HG03135 (cell line): ENCODE measurements at regions not wholly inside any gene's neighbourhood (a gene's known extent, or its start where the extent isn't known, plus 50 kb on each side); places are given as distances from the start of the nearest gene placed in this dataset.
"Not testable (repeated sequence)": the region's sequence is repeated elsewhere in the genome, so short reads cannot be mapped to it uniquely, and the experiment has no call there.

Experiments
- ATAC-seq: cut with Tn5 transposase; IDR thresholded peaks from one replicate; pipeline ENCODE4 v1.9.1; 2021; ENCODE audit warnings: mild to moderate bottlenecking, moderate library complexity; ENCODE audit not compliant: unreplicated experiment

- ATAC-seq = no peak
Measured at GRCh38 chr13:97716746-97717145, 236.7 kb upstream of the IPO5 start.

DNA sequence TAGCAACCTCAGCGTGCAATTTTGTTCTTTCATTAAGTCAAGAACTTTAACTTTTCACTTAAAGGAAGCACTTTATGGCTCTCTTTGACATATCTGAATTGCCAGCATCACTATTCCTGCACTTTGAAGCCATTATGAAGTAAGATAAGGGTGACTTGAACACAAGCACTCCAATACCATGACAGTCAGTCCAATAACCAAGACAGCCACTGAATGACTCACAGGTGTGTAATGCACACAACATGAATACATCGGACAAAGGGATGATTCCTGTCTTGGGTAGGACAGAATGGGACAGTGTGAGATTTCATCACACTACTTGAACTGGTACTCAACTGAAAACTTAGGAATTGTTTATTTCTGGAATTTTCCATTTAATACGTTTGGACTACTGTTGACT lies 233.7 kb upstream of the IPO5 start:
- no peak for ATAC-seq

DNA sequence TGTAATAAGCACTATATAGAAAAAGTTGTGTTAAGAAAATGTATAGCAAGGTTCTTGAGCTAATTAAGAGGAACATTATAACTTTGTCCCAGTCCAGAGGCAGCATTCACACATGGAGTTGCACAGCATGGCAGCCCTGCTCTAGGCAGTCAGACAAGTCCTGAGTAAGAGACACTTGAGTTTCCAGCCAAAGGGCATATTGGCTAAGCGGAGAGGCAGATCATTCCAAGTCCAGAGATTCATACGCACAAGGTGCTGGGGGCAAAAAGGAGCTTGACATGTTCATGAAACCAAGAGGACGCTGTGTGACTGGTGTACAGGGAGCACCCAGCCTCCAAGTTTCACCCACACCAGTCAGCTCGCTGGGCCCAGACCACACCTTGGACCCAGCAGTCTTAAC lies 232.6 kb upstream of the IPO5 start:
- no peak for ATAC-seq

DNA sequence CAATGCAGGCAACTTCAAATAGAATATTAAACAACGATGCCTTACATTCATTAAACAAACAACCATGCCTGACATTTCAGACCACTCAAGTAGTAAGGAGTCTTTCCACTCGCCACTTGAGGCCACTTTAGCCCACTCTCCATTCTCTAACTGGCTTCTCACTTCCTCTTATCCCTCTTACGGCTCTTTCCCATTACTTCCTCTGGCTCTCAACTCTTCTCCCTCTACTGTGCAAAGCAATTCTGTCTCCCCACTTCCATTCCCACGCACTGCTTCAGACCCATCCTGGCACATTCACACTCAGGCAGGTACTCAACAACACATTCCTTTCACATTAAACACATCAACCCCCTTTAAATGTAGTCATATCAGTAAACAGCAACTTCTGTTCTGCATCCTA lies 229.8 kb upstream of the IPO5 start:
- ATAC-seq = no peak

- no peak for ATAC-seq
Measured at GRCh38 chr13:97724450-97724849, 229.0 kb upstream of the IPO5 start.

GRCh38 chr13:97726664-97727280 lies 226.7 kb upstream of the IPO5 start:
- ATAC-seq = no peak

DNA sequence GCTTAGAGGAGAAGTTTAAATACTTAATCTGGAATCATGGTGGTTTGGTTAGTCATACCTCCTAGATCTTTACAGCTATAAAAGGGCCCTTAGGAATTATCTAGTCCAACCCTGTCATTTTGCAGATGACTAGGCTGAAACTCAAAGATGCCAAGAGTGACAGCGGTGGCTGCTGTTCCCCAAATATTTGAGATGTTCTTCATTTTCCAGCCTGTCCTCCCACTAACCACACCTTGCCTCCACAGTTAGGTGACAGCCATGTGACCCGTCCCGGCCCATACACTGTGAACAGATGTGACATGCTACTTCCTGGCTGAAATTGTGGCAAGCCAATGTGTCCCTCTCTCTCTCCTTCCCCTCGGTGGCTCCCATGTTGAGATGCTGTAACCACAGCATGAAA lies 225.5 kb upstream of the IPO5 start:
- ATAC-seq = no peak

- no peak for ATAC-seq
Measured at GRCh38 chr13:97736436-97736835, 217.0 kb upstream of the IPO5 start.

GRCh38 chr13:97742084-97742483 lies 211.4 kb upstream of the IPO5 start:
- no peak for ATAC-seq

- ATAC-seq = no peak
Measured at GRCh38 chr13:97743938-97744337, 209.5 kb upstream of the IPO5 start.

- ATAC-seq = no peak
Measured at GRCh38 chr13:97746649-97747048, 206.8 kb upstream of the IPO5 start.

- ATAC-seq = no peak
Measured at GRCh38 chr13:97749174-97749573, 204.3 kb upstream of the IPO5 start.

- ATAC-seq = no peak
Measured at GRCh38 chr13:97751477-97751876, 202.0 kb upstream of the IPO5 start.

DNA sequence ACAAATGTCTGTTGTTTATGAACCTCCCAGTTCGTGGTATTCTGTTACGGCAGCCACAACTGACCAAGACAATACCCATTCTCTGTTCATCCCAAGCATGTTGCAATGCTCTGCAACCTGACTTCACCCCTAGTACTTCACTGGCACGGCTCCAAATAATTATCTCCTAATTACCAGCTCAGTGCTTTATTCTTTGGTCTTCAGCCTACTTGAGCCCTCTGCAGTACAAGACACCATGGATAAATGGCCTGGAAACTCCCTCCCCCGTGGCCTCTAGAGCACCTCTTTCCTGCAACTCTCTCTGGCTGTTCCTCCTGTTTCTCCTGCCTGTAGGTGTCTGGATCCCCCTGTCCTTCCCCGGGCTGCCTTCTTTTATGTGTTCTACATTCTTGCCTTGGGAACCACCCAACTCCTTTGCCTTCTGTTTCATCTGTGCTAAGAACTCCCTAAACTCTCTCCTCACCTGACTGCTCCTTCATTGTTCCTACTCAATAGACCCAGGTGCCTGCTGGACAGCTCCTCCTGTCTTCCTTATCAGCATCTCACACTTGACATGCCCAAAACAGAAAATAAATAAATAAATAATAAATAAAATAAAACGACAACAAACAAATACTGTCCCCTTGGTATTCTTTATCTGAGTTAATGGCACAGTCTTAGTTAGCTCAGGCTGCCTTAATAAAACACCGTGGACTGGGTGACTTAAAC lies 200.4 kb upstream of the IPO5 start:
- ATAC-seq = no peak

DNA sequence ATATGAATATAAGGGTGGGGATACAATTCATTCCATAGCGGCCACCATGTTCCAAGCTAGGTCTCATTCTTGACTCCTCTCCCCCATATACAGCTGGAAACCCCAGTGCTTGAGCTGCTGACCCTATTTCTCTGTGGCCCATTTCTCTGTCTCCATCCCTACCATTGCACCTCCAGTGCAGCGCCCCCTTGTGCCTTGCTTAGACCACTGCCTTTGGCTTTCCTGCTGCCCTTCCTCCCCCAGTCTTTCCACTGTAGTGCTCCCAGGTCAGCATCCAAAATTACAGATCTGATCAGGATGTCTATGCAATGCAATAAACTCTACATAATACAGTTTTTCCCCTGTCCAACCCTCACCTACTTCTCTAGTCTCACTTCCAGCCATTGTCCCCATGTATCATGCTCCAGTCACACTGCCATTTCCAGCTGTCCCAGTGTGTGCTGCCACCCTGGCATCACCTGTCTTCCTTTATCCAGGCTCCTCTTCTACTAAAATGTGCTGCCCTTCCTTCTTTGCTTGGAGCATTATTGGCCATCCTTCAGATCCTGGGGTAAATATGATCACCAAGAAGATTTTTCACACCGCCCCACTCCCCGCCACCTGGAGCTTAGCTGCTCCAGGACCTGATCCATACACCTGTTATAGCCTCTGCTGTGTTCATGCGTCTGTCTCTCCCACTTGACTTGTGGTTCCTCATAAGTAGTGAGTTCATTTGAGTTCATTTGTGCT lies 199.4 kb upstream of the IPO5 start:
- no peak for ATAC-seq

DNA sequence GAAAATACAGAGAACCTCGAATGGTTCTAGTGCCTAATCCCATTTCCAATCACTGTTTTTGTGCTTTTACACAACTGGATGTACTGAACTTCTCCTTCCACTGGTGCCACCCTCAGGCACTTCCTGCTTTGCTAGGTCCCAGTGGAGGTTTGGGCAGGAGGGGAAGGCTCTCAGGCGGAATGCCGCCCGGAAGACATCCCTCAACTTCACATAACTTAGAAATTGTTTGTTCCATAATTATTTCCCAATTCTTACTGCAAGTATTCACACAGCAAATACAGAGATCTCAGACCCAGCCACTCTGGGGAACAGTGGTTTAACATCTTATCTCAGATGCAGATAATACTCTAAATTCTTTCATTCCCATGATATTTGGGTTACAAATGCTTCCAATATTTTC lies 195.7 kb upstream of the IPO5 start:
- no peak for ATAC-seq

DNA sequence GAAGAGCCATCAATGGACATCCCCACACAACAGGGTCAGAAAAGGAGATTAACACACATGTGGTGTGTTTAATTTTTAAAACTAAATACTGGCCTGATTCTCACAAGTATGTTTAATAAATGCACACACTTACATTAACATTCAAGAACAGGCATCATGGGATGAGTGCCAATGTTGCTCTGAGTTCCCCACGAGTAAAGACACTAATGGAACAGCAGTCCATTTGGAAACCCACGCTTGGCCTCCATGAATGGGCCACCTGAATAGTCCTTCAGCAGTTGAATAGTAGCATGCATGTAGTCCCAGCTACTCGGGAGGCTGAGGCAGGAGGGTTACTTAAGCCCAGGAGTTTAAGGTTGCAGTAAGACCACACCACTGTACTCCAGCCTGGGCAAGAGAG lies 195.2 kb upstream of the IPO5 start:
- ATAC-seq = no peak

DNA sequence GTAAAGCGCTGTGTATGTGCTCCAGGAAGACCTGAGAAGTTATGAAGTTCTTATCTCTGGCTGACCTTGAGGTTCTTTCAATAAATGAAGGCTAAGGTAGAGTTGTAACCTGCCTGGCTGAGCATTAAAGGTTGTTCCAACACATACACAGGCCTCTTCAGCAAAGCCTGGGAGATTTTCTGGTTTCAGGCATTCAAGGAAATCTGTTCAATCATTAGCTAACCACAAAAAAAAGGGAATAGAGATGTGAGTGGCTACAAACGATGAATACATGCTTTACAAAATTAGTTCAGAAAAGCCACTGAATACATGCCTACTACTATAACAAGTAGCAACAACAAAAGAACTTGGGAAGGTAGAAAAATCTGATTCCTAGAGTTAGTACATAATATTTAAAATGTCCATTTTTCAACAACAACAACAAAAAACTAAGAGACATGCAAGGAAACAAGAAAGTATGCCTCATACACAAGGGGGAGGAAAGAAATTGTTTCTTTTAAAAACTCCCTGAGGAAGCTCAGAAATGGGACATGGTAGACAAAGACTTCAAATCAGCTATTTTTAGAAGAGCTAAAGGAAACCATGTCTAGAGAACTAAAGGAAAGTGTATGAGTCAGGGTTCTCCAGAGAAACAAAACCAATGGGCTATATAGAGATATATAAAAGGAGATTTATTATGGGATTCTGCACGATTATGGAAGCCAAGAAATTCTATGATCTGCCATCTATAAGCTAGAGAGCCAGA lies 191.5 kb upstream of the IPO5 start:
- no peak for ATAC-seq

DNA sequence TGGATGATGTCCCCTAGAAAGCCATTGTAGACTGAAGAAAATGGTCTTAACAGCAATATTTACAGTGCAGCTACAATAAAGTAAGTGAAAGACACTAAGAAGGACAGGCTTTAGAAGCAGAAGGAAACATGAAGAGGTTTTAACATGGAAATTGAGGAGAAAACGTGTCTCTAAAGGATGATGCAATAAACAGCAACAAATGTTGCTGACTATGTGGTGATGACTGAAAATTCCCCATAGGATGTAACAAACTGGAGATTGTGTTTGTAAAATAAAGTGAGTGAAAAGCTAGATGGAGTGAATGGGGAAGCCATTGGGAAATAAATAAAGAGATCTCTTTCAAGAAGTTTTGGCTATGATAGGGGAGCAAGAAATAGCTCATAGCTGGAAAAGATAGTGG lies 186.7 kb upstream of the IPO5 start:
- no peak for ATAC-seq

DNA sequence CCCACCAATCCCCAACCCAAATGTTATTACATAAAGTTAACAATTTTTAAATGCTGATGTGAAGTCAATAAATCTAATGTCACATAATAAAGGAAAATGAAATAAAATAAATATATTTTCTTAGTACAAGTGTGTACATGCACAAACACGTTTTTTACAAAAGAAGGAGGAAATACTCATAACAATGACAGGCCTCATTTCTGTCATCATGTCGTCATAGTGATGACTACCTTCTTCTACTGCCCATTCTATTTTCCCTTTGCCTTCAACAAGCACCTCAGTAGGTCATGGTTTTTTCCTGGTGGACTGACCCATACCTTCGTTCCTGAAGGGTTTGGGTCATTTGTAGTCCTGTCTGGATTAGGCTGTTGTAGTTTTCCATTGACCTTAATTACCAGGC lies 185.3 kb upstream of the IPO5 start:
- no peak for ATAC-seq

- not testable (repeated sequence) for ATAC-seq
Measured at GRCh38 chr13:97770231-97770630, 183.2 kb upstream of the IPO5 start.

DNA sequence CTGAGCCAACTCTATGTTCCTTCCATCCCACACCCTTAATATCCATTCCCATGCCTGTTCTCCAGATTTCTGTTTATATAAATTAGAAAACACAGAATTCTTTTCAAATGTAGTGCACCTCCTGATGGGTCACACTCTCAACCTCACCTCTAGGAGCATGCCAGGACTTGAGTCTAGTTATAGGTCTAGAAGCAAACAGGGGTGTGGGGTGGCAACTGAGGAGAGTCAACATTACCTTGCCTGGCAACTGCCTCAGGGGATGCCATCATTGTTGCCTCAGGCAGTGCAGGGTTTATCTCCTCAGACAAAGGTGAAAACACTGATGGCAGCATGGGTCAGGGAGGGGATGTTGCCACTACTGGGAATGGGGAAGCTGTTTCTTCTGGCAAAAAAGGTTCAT lies 181.0 kb upstream of the IPO5 start:
- ATAC-seq = not testable (repeated sequence)
